Activated CD8-positive, alpha-beta memory T cell treated with anti-CD3 and anti-CD28 coated beads for 1 hour (primary cell): ENCODE measurements at regions not wholly inside any gene's neighbourhood (a gene's known extent, or its start where the extent isn't known, plus 50 kb on each side); places are given as distances from the start of the nearest gene placed in this dataset.
"Not testable (repeated sequence)": the region's sequence is repeated elsewhere in the genome, so short reads cannot be mapped to it uniquely, and the experiment has no call there.

Source experiments
- DNase-seq, 2 donors: peaks; one replicate each; pipeline ENCODE4 v3.0.0-alpha.2; 2020; ENCODE audit warnings: low read depth in 1 of 2; ENCODE audit errors: extremely low read depth in 1 of 2

DNA sequence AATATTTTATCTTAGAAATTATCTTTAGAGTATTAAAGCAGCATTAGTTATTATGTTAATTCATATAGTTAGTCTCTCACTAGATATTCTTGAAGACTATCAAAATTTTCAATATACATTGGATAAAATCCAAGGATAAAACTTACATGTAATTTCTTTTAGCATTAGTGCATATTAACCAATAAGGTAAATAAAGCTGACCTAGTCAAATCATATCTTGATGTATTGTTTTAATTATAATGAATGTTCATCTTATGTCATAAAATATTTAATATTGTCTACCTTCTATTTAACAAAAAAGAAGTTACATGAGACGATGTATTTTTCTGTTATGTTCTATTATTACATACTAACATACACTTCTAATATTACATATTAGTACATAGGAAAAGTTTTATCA is 301.7 kb upstream of the DAB2 start:
- DNase-seq: no peak

DNA sequence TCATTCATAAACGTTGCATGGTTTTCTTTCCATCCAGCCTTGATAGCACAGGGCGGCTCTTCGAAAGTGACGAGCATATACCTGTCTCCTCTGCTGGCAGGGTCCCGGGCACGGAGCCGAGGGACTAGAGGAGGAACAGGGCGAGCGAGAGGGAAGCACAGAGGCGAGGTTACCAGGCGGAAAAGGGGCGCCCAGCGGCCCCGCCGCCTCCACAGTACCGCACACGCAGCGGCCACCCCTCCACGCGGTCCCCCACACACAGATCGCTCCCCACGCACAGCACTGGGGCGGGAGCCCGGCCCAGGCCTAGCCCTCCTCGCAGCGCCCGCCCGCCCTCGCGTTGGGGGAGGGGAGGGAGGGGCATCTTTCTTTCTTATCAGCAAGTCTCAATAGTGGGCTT is 296.6 kb upstream of the DAB2 start:
- DNase-seq: no peak

DNA sequence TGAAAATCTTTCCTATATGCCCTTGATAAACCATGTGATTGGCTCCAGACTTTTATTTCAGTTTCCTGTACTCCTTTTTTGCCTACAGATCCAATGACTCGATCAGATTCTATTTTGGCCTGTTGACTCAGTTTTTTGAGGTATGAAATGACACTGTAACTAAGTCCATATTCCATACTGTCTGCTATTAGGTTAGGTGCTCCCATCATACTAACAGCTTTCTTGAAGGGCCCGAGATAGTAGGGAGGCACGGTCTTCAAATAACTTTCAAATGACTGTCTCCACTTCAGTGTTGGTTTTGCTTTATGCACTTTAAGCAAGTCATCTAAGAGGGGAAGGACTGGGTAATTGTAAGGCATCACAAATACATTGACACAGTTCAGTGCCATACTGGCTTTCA is 295.4 kb upstream of the DAB2 start:
- DNase-seq: no peak

DNA sequence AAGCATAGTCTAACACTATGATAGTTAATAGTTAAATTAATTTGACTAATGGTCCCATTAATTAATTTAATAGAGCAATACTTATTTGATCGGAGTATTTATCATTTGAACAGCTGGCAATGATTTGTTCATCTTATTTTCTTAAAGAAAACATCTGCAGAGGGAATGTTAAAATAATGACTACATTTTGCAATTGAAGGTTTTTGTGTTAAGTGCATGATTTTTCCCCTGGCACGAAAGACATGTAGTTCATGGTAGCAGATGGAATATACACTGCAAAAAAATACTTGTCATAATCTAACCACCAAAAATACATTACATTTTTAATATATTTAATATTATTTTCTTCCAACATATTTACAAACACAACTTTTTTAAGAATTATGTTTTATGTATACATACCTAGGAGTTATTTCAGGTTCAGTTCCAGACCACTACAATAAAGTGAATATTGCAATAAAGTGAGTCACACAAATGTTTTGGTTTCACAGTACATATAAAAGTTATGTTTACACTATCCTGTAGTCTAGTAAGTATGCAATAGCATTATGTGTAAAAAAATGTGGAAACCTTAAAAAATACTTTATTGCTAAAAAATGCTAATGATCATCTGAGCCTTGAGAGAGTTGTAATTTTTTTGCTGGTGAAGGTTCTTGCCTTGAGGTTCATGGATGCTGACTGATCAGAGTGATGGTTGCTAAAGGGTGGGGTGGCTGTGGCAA is 292.6 kb upstream of the DAB2 start:
- DNase-seq: no peak

GRCh38 chr5:39716532-39717028 is 291.8 kb upstream of the DAB2 start:
- no peak for DNase-seq

GRCh38 chr5:39714036-39714698 is 289.4 kb upstream of the DAB2 start:
- DNase-seq: no peak

- no peak for DNase-seq
Observed at GRCh38 chr5:39713250-39713916, 288.6 kb upstream of the DAB2 start.

GRCh38 chr5:39712316-39713249 is 287.8 kb upstream of the DAB2 start:
- DNase-seq: no peak

DNA sequence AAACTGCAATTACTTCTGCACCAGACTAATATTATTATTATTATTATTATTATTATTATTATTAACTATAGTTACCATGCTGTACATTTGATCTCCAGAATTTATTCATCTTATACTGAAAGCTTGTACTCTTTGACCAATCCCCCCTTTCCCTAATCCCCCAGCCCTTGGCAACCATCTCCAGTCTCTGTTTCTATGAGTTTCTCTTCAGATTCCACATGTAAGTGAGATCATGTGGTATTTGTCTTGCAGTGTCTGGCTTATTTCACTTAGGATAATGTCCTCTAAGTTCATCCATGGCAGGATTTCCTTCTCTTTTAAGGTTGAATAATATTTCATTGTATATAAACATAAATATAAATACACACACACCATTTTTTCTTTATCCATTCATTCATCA is 287.0 kb upstream of the DAB2 start:
- DNase-seq: no peak

DNA sequence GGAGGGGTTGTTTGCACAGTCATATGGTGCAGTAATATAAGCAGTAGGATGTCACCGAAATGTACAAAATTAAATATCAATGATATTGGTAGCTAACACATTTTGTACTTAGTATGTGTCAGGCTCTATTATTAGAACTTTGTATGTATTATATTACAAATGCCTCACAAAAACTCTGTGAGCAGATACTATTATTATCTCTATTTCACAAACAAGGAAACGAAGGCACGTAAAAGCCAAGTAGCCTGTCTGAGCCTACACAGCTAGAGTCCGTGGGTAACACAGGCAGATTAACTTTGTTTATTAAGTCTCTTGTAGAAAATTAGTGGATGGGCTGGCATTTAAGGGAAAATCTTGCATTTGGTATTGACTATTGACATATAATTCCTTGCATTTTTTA is 284.3 kb upstream of the DAB2 start:
- DNase-seq: no peak

GRCh38 chr5:39702928-39703327 is 278.1 kb upstream of the DAB2 start:
- DNase-seq: no peak

DNA sequence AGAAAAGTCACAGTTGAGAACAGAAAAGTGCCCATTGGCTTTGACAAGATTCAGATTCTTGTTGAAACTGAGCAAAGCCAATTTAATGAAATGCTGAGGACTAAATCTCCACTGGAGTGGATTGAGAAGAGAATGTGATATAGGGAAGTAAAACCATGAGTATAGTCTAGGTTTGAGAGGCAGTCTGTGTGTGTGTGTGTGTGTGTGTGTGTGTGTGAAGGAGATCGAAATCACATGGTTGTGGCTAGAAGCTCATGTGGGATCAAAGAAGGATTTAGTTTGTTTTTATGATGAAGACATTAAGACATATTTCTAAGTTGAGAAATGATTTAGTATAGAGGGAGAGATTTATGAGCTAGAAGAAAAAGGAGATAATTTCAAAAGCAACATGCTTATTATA is 275.7 kb upstream of the DAB2 start:
- DNase-seq: no peak

GRCh38 chr5:39698838-39699560 is 274.2 kb upstream of the DAB2 start:
- no peak for DNase-seq

- no peak for DNase-seq
Observed at GRCh38 chr5:39697881-39698280, 273.1 kb upstream of the DAB2 start.

- DNase-seq: no peak
Observed at GRCh38 chr5:39696672-39697398, 272.1 kb upstream of the DAB2 start.

DNA sequence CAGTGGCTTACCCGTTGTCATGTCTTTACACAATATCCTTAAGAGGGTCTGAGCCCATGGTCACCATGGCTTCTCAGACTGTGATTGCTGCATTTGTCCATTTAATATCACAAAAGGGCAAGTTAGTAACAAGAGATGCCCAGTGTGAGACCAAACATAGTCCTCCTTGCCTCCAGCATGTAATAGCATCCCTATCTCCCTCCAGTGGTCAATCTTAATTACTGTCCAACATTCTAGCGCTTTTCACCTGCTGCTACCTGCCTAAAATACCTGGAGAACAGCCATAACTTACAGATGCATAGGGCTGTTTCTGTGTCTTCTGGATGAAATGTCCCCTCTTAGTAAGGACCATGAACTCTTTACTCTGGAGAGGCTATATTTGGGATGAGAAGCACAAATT is 267.2 kb upstream of the DAB2 start:
- no peak for DNase-seq

GRCh38 chr5:39691136-39691535 is 266.4 kb upstream of the DAB2 start:
- DNase-seq: no peak

DNA sequence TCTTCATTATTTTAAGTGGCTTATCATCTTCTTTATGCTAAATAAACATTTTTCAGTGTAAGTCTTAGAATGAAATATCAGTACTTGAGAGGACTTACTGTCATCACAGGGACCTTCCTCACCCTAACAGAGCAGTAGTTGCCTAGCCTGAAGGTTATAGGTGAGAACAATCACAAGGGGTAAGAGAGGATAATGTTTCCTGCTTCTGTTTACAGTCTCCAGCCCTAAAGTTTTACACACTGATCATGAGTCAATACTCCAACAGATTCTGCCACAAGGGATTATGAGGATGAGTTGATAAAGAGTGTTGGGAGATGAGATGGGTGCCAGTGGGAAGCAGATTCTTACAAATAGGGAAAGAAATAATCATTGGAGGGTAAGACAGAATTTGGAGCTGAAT is 265.1 kb upstream of the DAB2 start:
- no peak for DNase-seq

DNA sequence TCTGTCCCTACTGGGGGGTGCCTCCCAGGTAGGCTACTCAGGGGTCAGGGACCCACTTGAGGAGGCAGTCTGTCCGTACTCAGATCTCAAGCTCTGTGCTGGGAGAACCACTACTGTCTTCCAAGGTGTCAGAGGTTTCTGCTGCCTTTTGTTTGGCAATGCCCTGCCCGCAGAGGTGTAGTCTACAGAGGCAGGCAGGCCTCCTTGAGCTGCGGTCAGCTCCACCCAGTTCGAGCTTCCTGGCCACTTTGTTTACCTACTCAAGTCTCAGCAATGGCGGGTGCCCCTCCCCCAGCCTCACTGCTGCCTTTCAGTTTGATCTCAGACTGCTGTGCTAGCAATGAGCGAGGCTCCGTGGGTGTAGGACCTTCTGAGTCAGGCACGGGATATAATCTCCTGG is 263.1 kb upstream of the DAB2 start:
- DNase-seq: not testable (repeated sequence)

DNA sequence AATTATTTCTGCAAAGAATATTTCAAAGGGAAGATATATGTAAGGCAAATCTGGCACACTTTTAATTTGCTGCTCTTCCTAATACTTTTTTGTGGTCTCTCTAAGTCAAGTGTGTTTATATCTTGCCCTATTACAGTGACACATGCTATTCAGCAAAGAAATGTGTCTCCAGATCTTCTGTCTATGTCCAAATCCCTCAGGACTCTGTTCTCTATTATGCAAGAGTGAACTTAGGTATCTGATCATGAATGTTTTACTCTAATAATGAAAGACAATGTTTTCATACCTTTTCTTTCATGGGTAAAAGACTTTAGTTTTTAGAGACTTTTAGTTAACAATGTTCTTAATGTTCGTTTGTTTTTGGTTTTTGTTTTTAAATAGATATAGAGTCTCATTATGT is 255.4 kb upstream of the DAB2 start:
- no peak for DNase-seq
